Natural killer cell (primary cell): ENCODE measurements at regions not wholly inside any gene's neighbourhood (a gene's known extent, or its start where the extent isn't known, plus 50 kb on each side); places are given as distances from the start of the nearest gene placed in this dataset.
"Not testable (repeated sequence)": the region's sequence is repeated elsewhere in the genome, so short reads cannot be mapped to it uniquely, and the experiment has no call there.

Experiments used
- ATAC-seq, 3 donors: fragments of 150-1000 bp in 2 of 3; fragments of 200-7000 bp in 1 of 3; cut with Tn5 transposase; 1 replicate in 1 of 3; 2 replicates in 2 of 3; pipeline ENCODE4 v1.10.0; 2021; ENCODE audit warnings: mild to moderate bottlenecking in 2 of 3, moderate library complexity in 2 of 3
- DNase-seq, 2 donors: peaks; one replicate each; pipeline versions ENCODE4 v3.0.0 to v3.0.0-alpha.2; 2013 to 2021; ENCODE audit warnings: mixed read lengths in 1 of 2
- H3K27ac ChIP-seq: one replicate; pipeline ENCODE4 v1.5.1; 2013; ENCODE audit warnings: mild to moderate bottlenecking, low read length
- H3K27me3 ChIP-seq: one replicate; pipeline ENCODE4 v1.6.1; 2013; ENCODE audit warnings: low read length; ENCODE audit not compliant: control insufficient read depth, insufficient read depth
- H3K36me3 ChIP-seq: one replicate; pipeline ENCODE4 v1.6.1; 2013; ENCODE audit warnings: low read length; ENCODE audit not compliant: control insufficient read depth, insufficient read depth
- H3K4me1 ChIP-seq: one replicate; pipeline ENCODE4 v1.6.1; 2013; ENCODE audit warnings: low read length; ENCODE audit not compliant: control insufficient read depth, insufficient read depth
- H3K4me3 ChIP-seq: one replicate; pipeline ENCODE4 v1.5.1; 2013; ENCODE audit warnings: low read length
- H3K9me3 ChIP-seq: one replicate; pipeline ENCODE4 v1.6.1; 2013; ENCODE audit warnings: low read length; ENCODE audit not compliant: control insufficient read depth, insufficient read depth
- H3K27ac Mint-ChIP-seq, 2 donors: one replicate each; pipeline ENCODE4 v1.8.0; 2022; ENCODE audit warnings: mild to moderate bottlenecking in 2 of 2, mixed read lengths in 2 of 2, moderate library complexity in 1 of 2
- H3K27me3 Mint-ChIP-seq, 2 donors: one replicate each; pipeline ENCODE4 v1.8.0; 2022; ENCODE audit warnings: low read depth in 2 of 2, mixed read lengths in 2 of 2
- H3K36me3 Mint-ChIP-seq: one replicate; pipeline ENCODE4 v1.8.0; 2022; ENCODE audit warnings: mixed read lengths
- H3K4me1 Mint-ChIP-seq, 2 donors: one replicate each; pipeline ENCODE4 v1.8.0; 2022; ENCODE audit warnings: mixed read lengths in 2 of 2
- H3K4me3 Mint-ChIP-seq: one replicate; pipeline ENCODE4 v1.8.0; 2022; ENCODE audit warnings: mild to moderate bottlenecking, moderate library complexity, mixed read lengths
- H3K9me3 Mint-ChIP-seq, 2 donors: one replicate each; pipeline ENCODE4 v1.8.0; 2022; ENCODE audit warnings: mixed read lengths in 2 of 2
- CTCF ChIP-seq: fragments of 200-600 bp; IDR thresholded peaks from one replicate; pipeline ENCODE4 v1.8.0; 2022; ENCODE audit warnings: antibody characterized with exemption
- WGBS: methylation state at CpG from one replicate; pipeline ENCODE4 v1.1.7; 2013; ENCODE audit warnings: missing lambda C conversion rate; ENCODE audit not compliant: insufficient coverage; 5-methylcytosine and 5-hydroxymethylcytosine counted together
- intact Hi-C: fragments of 100-400 bp; cut with micrococcal nuclease; formaldehyde crosslinking; loops from one replicate; pipeline ENCODE4 v1.14.2; 2022

GRCh38 chrX:65451663-65452062, 82.9 kb downstream of the LAS1L start:
- H3K36me3 ChIP-seq = no peaks in the 10 kb centered on the region
- H3K27me3 Mint-ChIP-seq = peaks cover 0 to 16% of the 10 kb centered on the region in 2 donors
- no peaks in the 10 kb centered on the region for H3K9me3 ChIP-seq
- H3K4me1 ChIP-seq = no peaks in the 10 kb centered on the region
- peaks cover 0 to 5% of the 10 kb centered on the region in 2 donors for H3K4me1 Mint-ChIP-seq
- no peaks in the 10 kb centered on the region for H3K27me3 ChIP-seq
- no peak overlapping the region for H3K27ac Mint-ChIP-seq
- no peak overlapping the region for H3K27ac ChIP-seq
- H3K4me3 ChIP-seq = no peak overlapping the region
- 51% methylated on average over 2 of the region's 2 CpGs for WGBS
- H3K4me3 Mint-ChIP-seq = no peak overlapping the region
- TF ChIP-seq CTCF = peak; percentile 21
- H3K36me3 Mint-ChIP-seq = no peaks in the 10 kb centered on the region
- H3K9me3 Mint-ChIP-seq = no peaks in the 10 kb centered on the region
- intact Hi-C loops = no loop called here
- DNase-seq (peak in 1 of 2 donors; percentile 41), ATAC-seq (peak in 1 of 3 donors; percentile 50)

- peaks cover 2% of the 10 kb centered on the region for H3K9me3 ChIP-seq
- intact Hi-C loops = no loop called here
- H3K9me3 Mint-ChIP-seq = peaks cover 0 to 3% of the 10 kb centered on the region in 2 donors
- ATAC-seq (no peak), DNase-seq (no peak)
- no peaks in the 10 kb centered on the region for H3K36me3 ChIP-seq
- H3K27ac Mint-ChIP-seq = no peak overlapping the region
- H3K4me3 ChIP-seq = no peak overlapping the region
- H3K36me3 Mint-ChIP-seq = no peaks in the 10 kb centered on the region
- H3K4me1 ChIP-seq = no peaks in the 10 kb centered on the region
- no peak for TF ChIP-seq CTCF
- peaks cover 0 to 8% of the 10 kb centered on the region in 2 donors for H3K27me3 Mint-ChIP-seq
- no peak overlapping the region for H3K27ac ChIP-seq
- H3K27me3 ChIP-seq = no peaks in the 10 kb centered on the region
- no peak overlapping the region for H3K4me3 Mint-ChIP-seq
- no peaks in the 10 kb centered on the region for H3K4me1 Mint-ChIP-seq
- 89% methylated on average over 2 of the region's 2 CpGs for WGBS
Observed at GRCh38 chrX:65420154-65420553, 114.4 kb downstream of the LAS1L start.

GRCh38 chrX:65407662-65408061, 126.9 kb downstream of the LAS1L start:
- intact Hi-C loops, H3K36me3 ChIP-seq, H3K4me1 Mint-ChIP-seq, H3K27ac ChIP-seq, H3K36me3 Mint-ChIP-seq, H3K4me3 ChIP-seq, H3K4me1 ChIP-seq, DNase-seq, H3K9me3 ChIP-seq, ATAC-seq, H3K27ac Mint-ChIP-seq, H3K27me3 ChIP-seq, H3K4me3 Mint-ChIP-seq, H3K9me3 Mint-ChIP-seq: not testable (repeated sequence)
- peaks cover 24 to 35% of the 10 kb centered on the region in 2 donors for H3K27me3 Mint-ChIP-seq
- 8% methylated on average over 48 of the region's 48 CpGs for WGBS

GRCh38 chrX:65407157-65407626, 127.4 kb downstream of the LAS1L start:
- Mint-ChIP-seq H3K27me3 (peaks cover 24 to 38% of the 10 kb centered on the region in 2 donors), H3K27ac (no peak overlapping the region), H3K36me3 (peaks cover 6% of the 10 kb centered on the region), H3K9me3 (peaks cover 0 to 3% of the 10 kb centered on the region in 2 donors), H3K4me1 (no peaks in the 10 kb centered on the region), H3K4me3 (peak overlapping the region; percentile 71)
- intact Hi-C loops = no loop called here
- WGBS = 1% methylated on average over 63 of the region's 63 CpGs
- no peaks in the 10 kb centered on the region for H3K9me3 ChIP-seq
- TF ChIP-seq CTCF = no peak
- ATAC-seq (peak in 1 of 3 donors; percentile 28), DNase-seq (peak in 1 of 2 donors; percentile 1)
- H3K4me1 ChIP-seq = no peaks in the 10 kb centered on the region
- H3K27me3 ChIP-seq = peaks cover 5% of the 10 kb centered on the region
- H3K36me3 ChIP-seq = no peaks in the 10 kb centered on the region
- no peak overlapping the region for H3K4me3 ChIP-seq
- H3K27ac ChIP-seq = no peak overlapping the region
